ENCODE measurements at regions not wholly inside any gene's neighbourhood (a gene's known extent, or its start where the extent isn't known, plus 50 kb on each side); places are given as distances from the start of the nearest gene placed in this dataset.

GRCh38 chr4:127209580-127210095 lies 423.1 kb upstream of the INTU start:
- DNase-seq (ENCODE audit: low read depth in 2 of 2) = no peak

- no peak for DNase-seq (ENCODE audit: low read depth in 2 of 2)
Observed at GRCh38 chr4:127210893-127211649, 421.7 kb upstream of the INTU start.

GRCh38 chr4:127211650-127212560 lies 420.9 kb upstream of the INTU start:
- DNase-seq (ENCODE audit: low read depth in 2 of 2) = no peak

GRCh38 chr4:127212701-127213100 lies 420.1 kb upstream of the INTU start:
- no peak for DNase-seq (ENCODE audit: low read depth in 2 of 2)

- DNase-seq (ENCODE audit: low read depth in 2 of 2) = no peak
Observed at GRCh38 chr4:127214016-127214415, 418.7 kb upstream of the INTU start.

- no peak for DNase-seq (ENCODE audit: low read depth in 2 of 2)
Observed at GRCh38 chr4:127214931-127215330, 417.8 kb upstream of the INTU start.

- no peak for DNase-seq (ENCODE audit: low read depth in 2 of 2)
Observed at GRCh38 chr4:127217586-127218229, 415.0 kb upstream of the INTU start.

GRCh38 chr4:127219232-127219631 lies 413.5 kb upstream of the INTU start:
- DNase-seq (ENCODE audit: low read depth in 2 of 2) = no peak

- no peak for DNase-seq (ENCODE audit: low read depth in 2 of 2)
Observed at GRCh38 chr4:127224556-127224955, 408.2 kb upstream of the INTU start.

- DNase-seq (ENCODE audit: low read depth in 2 of 2) = no peak
Observed at GRCh38 chr4:127229855-127230608, 402.7 kb upstream of the INTU start.

- no peak for DNase-seq (ENCODE audit: low read depth in 2 of 2)
Observed at GRCh38 chr4:127236889-127237288, 395.9 kb upstream of the INTU start.

- DNase-seq (ENCODE audit: low read depth in 2 of 2) = no peak
Observed at GRCh38 chr4:127237581-127237980, 395.2 kb upstream of the INTU start.

- no peak for DNase-seq (ENCODE audit: low read depth in 2 of 2)
Observed at GRCh38 chr4:127238956-127239475, 393.7 kb upstream of the INTU start.

- no peak for DNase-seq (ENCODE audit: low read depth in 2 of 2)
Observed at GRCh38 chr4:127239902-127240763, 392.6 kb upstream of the INTU start.

GRCh38 chr4:127240764-127241105 lies 392.0 kb upstream of the INTU start:
- no peak for DNase-seq (ENCODE audit: low read depth in 2 of 2)

- DNase-seq (ENCODE audit: low read depth in 2 of 2) = no peak
Observed at GRCh38 chr4:127244515-127244914, 388.2 kb upstream of the INTU start.

- no peak for DNase-seq (ENCODE audit: low read depth in 2 of 2)
Observed at GRCh38 chr4:127246963-127247952, 385.5 kb upstream of the INTU start.

GRCh38 chr4:127249066-127249766 lies 383.5 kb upstream of the INTU start:
- DNase-seq (ENCODE audit: low read depth in 2 of 2) = no peak

All from lung microvascular endothelial cell (primary cell).